ENCODE measurements at regions not wholly inside any gene's neighbourhood (a gene's known extent, or its start where the extent isn't known, plus 50 kb on each side); places are given as distances from the start of the nearest gene placed in this dataset.

DNA sequence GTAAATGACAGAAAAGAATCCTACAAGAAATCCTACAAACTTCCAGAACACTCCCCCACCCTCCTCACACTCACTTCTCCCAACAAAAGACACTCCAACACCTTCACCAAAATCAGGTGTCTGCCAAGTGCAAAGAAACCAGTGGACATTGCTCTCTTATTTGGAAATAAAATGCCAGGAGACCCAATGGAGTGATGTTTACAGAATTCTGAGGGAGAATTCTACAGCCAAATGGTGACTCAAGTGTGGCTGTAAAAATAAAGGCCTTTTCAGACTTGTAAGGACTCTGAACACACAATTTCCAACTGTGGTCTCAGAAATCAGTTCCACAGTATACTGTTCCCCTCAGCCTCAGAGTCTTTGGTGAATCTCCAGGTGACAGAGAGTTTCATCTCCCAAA, 109.6 kb upstream of the CARMIL1 start (continued):
- TF ChIP-seq HDAC2 (IDR thresholded peaks at IDR 0.05; ENCODE audit: borderline replicate concordance in 1 of 2, low read depth in 2 of 2, low read length in 2 of 2) (no peak), POU5F1 (IDR thresholded peaks at IDR 0.05; ENCODE audit: low read depth, low read length) (no peak), TAF7 (optimal IDR thresholded peaks at IDR 0.05; ENCODE audit: borderline replicate concordance, low read depth, low read length) (no peak)
- TF ChIP-seq, protein P1, sequence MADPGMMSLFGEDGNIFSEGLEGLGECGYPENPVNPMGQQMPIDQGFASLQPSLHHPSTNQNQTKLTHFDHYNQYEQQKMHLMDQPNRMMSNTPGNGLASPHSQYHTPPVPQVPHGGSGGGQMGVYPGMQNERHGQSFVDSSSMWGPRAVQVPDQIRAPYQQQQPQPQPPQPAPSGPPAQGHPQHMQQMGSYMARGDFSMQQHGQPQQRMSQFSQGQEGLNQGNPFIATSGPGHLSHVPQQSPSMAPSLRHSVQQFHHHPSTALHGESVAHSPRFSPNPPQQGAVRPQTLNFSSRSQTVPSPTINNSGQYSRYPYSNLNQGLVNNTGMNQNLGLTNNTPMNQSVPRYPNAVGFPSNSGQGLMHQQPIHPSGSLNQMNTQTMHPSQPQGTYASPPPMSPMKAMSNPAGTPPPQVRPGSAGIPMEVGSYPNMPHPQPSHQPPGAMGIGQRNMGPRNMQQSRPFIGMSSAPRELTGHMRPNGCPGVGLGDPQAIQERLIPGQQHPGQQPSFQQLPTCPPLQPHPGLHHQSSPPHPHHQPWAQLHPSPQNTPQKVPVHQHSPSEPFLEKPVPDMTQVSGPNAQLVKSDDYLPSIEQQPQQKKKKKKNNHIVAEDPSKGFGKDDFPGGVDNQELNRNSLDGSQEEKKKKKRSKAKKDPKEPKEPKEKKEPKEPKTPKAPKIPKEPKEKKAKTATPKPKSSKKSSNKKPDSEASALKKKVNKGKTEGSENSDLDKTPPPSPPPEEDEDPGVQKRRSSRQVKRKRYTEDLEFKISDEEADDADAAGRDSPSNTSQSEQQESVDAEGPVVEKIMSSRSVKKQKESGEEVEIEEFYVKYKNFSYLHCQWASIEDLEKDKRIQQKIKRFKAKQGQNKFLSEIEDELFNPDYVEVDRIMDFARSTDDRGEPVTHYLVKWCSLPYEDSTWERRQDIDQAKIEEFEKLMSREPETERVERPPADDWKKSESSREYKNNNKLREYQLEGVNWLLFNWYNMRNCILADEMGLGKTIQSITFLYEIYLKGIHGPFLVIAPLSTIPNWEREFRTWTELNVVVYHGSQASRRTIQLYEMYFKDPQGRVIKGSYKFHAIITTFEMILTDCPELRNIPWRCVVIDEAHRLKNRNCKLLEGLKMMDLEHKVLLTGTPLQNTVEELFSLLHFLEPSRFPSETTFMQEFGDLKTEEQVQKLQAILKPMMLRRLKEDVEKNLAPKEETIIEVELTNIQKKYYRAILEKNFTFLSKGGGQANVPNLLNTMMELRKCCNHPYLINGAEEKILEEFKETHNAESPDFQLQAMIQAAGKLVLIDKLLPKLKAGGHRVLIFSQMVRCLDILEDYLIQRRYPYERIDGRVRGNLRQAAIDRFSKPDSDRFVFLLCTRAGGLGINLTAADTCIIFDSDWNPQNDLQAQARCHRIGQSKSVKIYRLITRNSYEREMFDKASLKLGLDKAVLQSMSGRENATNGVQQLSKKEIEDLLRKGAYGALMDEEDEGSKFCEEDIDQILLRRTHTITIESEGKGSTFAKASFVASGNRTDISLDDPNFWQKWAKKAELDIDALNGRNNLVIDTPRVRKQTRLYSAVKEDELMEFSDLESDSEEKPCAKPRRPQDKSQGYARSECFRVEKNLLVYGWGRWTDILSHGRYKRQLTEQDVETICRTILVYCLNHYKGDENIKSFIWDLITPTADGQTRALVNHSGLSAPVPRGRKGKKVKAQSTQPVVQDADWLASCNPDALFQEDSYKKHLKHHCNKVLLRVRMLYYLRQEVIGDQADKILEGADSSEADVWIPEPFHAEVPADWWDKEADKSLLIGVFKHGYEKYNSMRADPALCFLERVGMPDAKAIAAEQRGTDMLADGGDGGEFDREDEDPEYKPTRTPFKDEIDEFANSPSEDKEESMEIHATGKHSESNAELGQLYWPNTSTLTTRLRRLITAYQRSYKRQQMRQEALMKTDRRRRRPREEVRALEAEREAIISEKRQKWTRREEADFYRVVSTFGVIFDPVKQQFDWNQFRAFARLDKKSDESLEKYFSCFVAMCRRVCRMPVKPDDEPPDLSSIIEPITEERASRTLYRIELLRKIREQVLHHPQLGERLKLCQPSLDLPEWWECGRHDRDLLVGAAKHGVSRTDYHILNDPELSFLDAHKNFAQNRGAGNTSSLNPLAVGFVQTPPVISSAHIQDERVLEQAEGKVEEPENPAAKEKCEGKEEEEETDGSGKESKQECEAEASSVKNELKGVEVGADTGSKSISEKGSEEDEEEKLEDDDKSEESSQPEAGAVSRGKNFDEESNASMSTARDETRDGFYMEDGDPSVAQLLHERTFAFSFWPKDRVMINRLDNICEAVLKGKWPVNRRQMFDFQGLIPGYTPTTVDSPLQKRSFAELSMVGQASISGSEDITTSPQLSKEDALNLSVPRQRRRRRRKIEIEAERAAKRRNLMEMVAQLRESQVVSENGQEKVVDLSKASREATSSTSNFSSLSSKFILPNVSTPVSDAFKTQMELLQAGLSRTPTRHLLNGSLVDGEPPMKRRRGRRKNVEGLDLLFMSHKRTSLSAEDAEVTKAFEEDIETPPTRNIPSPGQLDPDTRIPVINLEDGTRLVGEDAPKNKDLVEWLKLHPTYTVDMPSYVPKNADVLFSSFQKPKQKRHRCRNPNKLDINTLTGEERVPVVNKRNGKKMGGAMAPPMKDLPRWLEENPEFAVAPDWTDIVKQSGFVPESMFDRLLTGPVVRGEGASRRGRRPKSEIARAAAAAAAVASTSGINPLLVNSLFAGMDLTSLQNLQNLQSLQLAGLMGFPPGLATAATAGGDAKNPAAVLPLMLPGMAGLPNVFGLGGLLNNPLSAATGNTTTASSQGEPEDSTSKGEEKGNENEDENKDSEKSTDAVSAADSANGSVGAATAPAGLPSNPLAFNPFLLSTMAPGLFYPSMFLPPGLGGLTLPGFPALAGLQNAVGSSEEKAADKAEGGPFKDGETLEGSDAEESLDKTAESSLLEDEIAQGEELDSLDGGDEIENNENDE (IDR thresholded peaks at IDR 0.05; ENCODE audit: insufficient replicate concordance, low read length), result no peak

All from H1 (cell line).